Stimulated activated CD8-positive, alpha-beta memory T cell treated with anti-CD3 and anti-CD28 coated beads, Interleukin-12 subunit alpha, Interleukin-12 subunit beta, amount 100 ng/mL, for 24 hours (primary cell): ENCODE measurements at regions not wholly inside any gene's neighbourhood (a gene's known extent, or its start where the extent isn't known, plus 50 kb on each side); places are given as distances from the start of the nearest gene placed in this dataset.

Experiments
- DNase-seq: peaks from one replicate; pipeline ENCODE4 v3.0.0-alpha.2; 2020; ENCODE audit errors: extremely low read depth

DNA sequence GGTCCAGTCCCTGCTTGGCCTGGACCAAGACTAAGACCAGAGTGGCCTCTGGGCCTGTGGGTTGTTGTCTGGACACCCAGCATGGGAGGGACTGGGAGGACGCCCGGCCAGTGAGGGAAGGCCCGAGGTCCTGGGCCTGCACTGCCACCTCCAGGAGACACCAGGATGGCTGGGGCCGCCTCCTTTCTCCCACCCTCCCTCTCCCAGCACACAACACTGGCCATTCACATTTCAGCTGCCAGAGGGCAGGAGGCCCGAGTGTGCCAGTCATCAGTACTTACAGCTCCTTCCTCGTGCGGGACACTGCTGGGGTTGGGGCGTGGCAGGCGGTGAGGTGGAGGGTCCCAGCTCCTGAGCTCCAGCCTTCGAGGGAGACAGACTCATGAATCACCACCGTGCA, 133.5 kb downstream of the ASB1 start:
- DNase-seq = no peak

DNA sequence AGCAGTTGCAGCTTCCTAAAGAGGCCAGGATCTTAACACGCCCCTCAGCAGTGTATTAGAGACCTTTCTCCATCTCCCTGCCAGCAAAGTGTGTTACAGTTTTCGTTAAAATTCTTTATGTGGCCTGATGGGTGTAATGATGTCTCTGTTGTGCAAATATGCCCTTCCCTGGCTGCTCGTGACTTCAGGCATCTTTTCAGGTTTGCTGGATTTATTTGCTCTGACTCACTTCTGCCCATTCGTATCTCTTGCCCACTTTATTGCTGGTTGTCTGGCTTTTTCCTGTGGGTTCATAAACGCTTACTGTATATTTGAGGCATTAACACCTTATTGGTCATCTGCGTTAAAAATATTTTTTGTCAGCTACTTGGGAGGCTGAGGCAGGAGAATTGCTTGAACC, 134.5 kb downstream of the ASB1 start:
- no peak for DNase-seq

DNA sequence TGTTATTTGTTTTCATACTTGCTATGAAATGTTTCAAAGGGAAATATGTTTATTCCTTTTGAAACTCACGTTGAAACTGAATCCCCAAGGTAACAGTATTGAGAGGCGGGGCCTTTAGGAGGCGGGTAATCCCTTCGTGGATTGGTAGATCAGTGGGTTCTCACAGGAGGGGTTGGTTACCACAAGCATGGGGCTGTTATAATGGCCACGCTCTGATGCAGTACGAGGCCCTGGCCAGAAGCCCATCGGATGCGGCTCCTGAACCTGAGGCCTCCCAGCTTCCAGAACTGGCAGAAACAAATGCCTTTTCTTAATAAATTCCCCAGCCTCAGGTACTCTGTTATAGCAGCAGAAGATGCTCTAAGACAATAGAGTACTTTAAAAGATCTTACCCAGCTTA, 135.7 kb downstream of the ASB1 start:
- DNase-seq = no peak

DNA sequence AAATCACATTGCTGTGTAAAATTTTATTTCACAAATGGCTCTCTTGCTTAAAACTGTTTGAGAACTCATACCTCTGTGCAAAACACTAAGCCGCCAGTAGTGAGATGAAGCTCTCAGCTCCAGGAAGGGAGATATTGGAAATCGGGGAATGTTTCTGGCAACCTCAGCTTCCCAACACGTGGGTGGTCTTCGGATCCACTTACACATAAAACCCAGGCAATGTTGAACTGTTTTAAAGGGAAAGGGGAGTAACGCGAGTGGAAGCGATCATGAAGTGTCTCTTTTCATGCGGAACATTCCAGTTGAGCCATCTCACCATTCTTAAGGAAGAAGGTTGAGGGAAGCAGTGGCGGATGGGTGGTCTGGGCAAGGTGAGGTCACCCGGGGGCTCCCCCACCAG, 136.8 kb downstream of the ASB1 start:
- no peak for DNase-seq

DNA sequence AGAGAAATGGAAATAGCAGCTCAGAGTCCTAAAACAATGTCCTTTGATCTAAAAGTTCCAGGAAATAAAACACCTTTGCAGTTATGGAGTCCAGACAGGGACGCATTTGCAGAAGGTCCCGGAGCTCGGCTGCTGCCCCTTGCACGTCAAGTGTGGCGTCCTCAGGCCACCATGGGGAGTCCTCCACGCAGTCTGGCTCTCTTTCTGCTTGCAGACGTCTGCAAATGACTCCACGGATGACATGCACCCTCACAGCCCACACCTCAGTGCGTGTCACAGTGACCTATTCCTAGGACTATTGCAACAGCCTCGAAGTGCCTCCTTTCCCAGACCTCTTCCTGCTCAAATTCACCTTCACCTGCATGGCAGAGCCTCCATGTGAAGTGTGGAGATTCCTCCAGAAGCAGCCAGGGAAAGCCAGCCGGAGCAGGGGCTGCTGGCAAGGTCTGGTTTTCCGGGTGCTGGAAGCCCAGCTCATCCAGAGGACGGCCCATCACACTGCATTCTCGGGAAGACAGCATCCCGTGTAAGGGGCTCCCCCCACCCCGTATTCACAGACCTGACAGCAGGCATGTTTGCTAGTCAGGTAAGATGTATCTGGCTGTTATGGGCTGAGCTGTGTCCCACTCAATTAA, 137.7 kb downstream of the ASB1 start:
- no peak for DNase-seq

DNA sequence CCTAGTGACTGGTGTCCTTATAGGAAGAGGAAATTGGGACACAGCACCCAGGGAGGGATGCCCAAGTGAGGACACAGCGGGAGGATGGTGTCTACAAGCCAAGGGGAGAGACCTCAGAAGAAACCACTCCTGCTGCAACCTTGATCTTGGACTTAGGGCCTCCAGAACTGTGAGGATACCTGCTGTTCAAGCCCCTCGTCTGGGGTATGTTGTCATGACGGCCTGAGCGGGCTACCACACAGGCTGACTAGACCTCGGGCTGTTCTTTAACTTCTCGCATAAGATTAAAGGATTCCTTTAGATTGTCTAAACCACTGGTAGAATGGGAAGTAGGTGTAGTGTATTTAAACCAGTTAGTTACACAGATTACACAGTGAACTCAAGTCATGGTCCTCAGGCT, 138.3 kb downstream of the ASB1 start:
- no peak for DNase-seq

DNA sequence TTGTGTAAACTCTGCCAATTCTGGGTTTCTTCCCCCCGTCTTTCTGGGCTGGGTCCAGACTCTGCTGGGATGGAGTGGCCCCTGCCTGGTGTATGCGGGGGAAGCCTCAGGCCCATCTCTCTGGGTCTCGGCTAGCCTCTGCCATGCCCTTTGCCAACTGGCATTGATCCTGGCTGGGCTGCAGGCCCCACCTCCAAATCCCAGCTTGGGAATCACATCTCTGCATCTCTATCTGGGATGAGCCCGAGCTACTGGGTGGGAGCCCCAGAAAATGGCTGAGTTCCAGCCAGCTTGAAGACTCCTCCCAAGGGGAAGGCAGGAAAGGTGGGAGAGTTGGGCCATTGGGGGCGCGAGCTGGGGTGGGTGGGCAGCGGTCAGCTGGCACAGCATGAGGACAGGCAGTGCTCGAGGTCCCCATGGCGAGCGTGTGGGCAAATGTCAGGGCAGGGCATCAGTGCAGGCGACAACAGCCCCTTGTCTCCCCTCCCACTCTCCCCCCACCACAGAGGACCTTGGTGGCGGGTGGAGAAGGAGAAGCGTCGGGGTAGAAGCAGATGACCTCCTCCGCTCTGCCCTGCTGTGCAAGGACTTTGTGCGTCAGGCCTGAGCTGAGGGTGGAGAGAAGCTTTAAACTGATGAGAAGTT, 139.4 kb downstream of the ASB1 start:
- no peak for DNase-seq

DNA sequence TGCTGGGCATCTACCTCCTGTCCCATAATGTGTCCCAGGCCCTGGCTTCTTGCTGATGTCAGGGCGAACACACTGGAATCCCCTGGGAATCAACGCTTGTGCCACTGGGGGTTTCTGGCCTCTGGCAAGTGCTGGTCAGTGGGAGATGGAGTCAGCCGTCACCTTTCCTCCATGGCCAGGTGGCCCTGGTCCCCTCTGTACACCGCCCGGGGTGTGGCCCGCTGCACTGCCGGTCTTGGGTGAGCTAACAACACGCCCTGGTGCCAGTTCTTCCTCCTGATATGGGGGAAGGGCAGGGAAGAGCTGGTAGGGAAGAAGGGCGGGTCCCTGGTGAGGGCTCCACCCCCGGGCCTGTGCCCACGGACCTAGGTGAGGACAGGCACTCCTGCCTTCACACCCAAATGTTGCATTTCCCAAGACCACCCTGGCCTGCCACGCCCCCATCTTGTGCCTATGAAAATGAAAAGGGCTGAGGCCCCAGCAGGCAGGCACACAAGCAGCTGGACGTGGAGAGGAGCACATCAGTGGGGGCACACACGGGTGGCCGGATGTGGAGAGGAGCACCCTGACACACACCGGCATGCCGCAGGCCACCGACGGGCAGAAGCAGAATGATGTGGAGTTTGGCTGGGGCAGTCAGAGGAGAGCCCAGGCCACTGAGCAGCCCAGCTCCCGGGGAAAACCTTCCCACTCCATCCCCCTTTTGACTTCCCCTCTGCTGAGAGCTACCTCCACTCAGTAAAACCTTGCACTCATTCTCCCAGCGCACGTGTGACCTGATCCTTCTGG, 140.5 kb downstream of the ASB1 start:
- DNase-seq = no peak

DNA sequence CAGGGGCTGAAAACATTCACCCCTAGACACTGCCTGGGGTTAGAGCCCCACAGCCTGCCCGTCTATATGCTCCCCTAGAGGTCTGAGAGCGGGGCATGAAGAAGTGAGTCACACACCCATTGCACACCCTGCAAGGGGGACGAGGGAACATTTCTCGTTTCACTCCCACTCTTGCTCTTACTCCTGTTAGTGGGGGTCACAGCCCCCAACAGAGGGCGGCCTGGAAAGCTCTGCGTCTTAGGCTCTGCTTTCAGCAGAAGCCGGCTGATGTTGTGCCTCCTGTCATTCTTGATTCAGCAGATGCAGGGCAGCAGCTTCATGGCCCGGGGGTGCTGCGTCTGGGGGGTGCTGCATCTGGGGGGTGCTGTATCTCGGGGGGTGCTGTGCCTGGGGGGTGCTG, 141.3 kb downstream of the ASB1 start:
- no peak for DNase-seq

DNA sequence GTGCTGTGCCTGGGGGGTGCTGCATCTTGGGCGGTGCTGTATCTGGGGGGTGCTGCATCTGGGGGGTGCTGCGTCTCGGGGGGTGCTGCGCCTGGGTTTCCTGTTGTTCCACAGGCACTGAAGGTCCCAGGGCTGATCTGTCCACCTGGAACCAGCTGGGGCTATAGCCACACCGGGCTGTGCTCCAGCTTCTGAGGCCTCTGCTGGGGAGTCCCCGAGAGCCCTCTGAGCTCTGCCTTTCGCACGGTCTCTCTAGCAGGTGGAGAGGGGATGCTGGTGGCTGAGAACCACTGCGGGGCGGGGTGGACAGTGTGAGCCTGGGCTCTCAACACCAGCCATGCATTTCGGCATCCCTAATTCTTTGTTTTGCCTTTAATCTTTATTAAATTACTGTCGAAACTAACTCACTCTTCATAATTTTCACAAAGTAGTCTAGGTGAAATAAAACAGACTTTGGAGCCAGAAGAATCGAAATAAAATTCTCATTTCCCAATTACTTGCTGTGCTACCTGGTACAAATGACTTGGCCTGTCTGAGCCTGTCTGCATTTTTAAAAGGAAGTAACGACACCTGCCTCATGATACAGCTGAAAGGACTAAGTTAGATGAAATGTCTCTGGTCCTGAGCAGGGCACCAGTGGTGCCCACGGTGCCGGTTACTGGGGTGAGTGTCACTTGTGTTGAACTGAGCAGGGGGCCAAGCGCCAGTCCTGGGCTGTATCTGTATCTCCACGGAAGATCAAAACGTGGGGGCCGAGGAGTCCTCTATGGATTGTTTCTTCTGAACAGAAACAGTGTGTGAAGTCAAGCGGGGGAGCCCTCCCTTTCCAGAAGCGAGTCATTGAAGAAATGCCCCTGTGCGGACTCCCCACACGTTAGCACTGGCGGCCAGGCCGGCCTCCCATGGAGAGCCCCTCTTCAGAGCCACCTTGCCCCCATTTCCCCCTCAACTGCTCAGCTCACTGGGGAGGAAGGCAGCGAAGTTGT, 142.0 kb downstream of the ASB1 start:
- no peak for DNase-seq

DNA sequence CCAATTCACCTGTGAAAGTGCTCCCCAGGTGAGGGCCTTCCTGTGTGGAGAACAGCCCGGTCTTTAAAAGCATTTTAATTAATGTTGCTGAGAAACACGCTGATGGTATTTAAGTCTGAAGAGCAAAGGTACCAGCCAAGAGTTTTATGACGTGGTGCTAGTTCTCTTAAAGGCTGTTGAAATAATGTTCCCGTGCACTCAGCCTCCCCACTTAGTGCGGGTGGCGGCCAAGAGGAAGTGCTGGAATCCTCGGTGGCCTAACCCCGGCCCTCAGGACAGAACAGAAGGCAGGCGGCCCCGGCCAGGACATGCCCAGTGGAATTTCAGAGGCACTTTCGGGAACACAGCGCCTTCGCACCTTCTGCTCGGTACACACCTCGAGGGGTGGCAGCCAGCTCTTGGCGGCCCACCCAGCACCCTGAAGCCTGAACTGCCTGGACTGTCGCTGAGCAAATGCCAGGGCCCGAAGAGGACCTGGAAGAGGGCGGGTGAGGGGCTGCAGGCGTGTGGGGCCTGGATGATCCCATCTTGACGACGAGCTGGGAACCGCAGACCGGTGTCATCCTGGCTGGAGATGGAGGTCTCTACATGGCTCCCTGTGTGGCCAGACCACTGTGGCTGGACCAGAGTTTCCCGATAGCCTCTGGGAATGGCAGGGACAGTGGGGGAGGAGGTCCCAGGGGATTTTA, 142.9 kb downstream of the ASB1 start:
- DNase-seq = no peak

DNA sequence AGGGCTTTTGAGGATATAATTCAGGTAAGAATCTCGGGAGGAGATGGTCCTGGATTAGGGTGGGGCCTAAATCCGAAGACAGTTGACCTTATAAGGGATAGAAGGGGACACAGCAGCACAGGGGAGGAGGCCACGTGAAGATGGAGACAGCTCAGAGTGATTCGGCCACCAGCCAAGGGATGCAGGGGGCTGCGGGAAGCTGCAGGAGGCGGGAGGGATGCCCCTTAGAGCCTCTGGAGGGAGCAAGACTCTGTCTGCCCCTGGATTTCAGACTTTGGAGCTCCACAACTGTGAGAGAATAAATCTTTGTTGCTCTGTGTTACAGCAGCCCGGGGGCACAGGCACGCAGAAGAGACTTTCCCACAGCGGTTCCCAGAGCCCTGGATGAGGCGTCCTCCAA, 143.7 kb downstream of the ASB1 start:
- no peak for DNase-seq

DNA sequence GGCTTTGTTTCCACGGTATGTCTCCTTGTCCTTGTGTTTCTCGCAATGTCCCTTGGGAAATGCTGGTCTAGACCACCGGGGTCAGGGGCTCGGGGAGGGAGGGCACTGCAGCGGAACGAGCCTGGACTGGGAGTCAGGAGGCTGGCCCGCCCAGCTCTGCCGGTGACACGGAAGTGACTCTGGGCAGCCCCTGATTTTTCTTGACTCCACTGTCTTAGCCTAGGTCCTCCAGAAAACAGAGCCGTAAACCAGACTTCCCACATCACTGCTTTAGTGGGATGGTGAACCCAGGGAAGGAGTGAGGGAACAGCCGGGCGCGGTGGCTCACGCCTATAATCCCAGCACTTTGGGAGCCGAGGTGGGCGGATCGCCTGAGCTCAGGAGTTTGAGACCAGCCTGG, 144.2 kb downstream of the ASB1 start:
- no peak for DNase-seq

DNA sequence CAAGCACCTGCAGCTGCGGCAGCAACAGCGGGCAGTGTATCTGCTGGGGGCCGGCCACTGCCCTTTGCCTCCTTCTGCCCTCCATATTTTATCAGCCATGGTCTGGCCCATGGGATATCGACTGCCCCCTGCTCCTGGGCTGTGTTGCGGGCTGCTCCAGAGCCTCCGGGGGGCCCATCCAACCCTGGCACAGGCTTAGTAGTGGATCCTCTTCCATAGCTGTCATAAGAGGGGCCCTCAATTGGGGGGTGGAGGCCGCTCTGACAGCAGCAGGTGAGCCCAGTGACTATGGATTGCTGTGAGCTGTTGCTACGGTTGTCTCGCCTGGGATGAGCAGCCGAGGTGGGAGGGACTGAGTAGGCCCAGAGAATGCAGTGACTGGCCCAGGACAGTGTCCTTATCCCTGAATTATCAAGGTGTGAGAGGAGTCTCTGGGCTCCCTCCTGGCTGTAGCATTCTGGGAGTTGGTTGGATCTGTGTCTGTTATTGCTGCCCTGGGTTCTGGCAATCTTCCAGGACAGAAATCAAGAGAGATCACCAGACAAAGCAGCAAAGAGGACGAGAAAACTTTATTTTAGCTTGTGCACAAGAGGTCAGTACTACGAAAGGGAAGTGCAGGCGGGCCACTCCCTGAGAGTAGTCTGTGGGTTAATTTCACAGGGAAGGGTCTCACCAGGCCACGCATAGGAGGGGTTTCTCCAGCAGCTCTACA, 145.1 kb downstream of the ASB1 start:
- DNase-seq = no peak

DNA sequence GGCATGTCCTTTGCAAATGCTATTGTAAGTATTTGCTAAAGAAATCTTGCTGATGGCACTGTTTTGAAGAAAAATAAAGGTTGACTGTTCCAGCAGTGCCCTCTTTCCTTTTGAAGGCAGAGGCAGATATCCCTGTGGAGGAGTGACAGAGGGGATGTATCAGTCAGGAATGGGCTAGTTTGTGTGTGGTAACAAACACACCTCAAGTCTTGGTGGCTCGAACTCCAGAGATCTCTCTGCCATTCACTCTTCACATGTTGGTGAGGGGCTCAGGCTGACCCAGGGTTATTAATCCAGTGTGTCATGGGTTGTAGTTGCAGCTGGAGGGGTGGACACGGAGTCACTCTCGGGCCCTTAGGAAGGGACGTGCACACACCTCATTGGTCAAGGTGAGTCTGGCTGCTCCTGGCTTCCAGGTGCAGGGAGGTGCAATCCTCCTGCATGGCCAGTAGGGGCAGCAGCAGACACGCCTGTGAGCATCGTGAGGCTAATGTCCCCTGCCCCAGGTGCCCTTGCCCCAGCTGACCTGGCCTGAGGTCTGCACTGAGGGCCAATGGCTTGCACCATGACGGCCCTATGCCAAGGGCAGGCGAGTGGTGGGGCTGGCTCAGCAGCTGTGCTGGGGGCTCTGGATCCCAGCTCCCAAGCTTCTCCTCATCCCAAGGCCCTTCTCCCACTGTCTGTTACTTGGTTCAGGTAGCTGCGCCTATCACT, 146.5 kb downstream of the ASB1 start:
- DNase-seq = no peak

DNA sequence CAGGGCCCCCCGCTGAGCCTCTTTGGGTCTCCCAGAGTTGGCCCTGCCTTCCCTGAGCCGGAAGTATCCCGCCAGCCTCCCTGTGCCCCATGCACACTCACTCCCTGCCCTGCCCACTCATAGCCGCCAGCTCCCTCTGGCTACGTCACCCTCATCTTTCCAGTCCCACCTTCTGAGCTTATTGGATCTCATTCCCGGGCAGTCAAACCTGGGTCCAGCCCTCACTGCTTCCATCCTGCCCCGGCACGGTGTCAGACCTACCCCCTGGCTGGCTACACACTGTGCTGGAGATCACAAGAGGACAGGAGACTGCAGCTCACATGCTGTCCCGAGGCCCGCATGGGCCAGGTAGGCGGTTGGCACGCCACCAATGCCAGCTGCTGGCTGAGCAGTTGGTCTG, 147.2 kb downstream of the ASB1 start:
- DNase-seq = no peak

DNA sequence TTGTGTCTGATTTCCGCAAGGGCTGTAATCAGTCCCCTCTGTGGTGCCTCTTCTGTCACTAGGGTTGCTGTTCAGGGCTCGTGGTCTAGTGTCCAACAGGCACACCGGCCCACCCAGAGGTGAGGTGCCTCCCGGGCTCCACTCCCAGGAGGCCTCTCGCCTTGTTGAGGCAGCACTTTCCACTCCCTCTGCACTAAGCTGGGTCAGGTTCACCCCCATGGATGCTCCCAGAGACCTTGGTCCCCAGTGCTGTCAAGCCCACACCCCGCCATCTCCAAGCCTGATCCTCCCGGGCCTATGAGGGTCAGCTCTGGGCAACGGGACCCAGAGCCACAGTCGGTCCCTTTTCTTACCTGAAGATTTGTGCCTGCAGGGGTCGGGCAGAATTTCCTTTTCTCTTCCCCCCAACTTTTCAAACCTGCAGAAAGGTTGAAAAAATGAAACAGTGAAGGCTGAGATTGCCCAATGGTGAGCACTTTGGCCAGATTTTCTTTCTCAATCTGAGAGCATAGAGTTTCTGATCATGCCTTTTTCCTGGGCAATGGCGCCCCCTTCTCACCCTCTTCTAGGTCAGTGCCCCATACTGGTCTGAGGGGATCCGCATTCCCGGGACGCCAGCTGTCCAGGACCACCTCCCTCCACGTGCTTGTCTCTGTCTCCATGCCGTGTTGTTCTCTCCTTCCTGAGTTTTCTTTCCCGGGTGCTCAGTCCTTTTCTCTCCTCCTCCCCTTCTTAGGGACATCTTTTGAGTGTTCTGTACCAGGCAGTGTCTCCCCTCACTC, 148.0 kb downstream of the ASB1 start:
- DNase-seq = no peak

DNA sequence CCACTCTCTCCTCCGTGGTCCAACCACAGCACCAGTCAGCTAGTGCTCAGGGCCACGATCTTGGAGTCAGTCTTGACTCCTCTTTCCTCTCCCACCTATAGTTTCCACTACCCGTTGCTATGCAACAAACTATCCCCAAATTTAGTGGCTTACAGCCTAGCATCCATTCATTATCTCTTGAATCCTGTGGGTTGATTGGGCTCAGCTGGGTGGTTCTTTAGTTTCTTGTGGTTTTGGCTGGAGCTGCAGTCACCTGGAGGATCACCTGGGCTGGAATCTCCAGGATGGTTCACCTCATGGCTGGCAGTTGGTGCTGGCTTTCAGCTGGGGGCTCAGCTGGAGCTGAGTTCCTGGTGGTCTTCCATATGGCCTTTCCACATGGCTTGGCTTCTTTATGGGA, 149.9 kb downstream of the ASB1 start:
- no peak for DNase-seq

DNA sequence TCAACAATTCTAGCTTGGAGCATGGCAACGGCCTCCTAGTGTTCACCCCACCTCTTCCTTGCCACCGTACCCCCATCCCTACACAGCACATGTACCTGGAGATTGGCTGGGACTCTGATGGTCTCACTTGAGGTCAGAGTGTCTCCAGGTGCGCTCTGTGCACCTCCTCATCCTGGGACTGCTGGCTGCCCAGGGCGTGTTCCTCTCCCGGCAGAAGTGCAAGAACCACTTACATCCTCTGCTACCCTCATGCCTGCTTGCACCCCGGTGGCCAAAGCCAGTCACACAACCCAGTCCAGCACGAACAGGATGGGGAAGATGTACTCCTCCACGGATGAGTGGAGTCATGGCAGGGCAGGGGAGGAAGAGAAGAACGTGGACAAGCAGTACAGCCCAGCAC, 151.5 kb downstream of the ASB1 start:
- DNase-seq = no peak
